Osteocyte (in vitro differentiated cells): ENCODE measurements at regions not wholly inside any gene's neighbourhood (a gene's known extent, or its start where the extent isn't known, plus 50 kb on each side); places are given as distances from the start of the nearest gene placed in this dataset.

ENCODE experiments used
- DNase-seq: peaks from one replicate; pipeline ENCODE4 v3.0.0; 2021; ENCODE audit warnings: mixed read lengths; ENCODE audit not compliant: unreplicated experiment; ENCODE audit errors: extremely low spot score
- H3K27ac Mint-ChIP-seq: one replicate; pipeline ENCODE4 v1.8.0; 2021; ENCODE audit warnings: mild to moderate bottlenecking, mixed read lengths; ENCODE audit not compliant: unreplicated experiment
- H3K27me3 Mint-ChIP-seq: one replicate; pipeline ENCODE4 v1.8.0; 2021; ENCODE audit warnings: mixed read lengths; ENCODE audit not compliant: unreplicated experiment
- H3K36me3 Mint-ChIP-seq: one replicate; pipeline ENCODE4 v1.8.0; 2021; ENCODE audit warnings: mixed read lengths; ENCODE audit not compliant: unreplicated experiment
- H3K4me1 Mint-ChIP-seq: one replicate; pipeline ENCODE4 v1.8.0; 2021; ENCODE audit warnings: mixed read lengths; ENCODE audit not compliant: unreplicated experiment
- H3K4me3 Mint-ChIP-seq: one replicate; pipeline ENCODE4 v1.8.0; 2021; ENCODE audit warnings: mild to moderate bottlenecking, moderate library complexity, mixed read lengths; ENCODE audit not compliant: unreplicated experiment
- H3K9me3 Mint-ChIP-seq: one replicate; pipeline ENCODE4 v1.8.0; 2021; ENCODE audit warnings: mixed read lengths; ENCODE audit not compliant: unreplicated experiment
- CTCF ChIP-seq: fragments of 200-600 bp; sonication (generic); IDR thresholded peaks from 2 replicates; pipeline ENCODE4 v1.5.0; 2021; ENCODE audit warnings: antibody characterized with exemption, mild to moderate bottlenecking, moderate library complexity

- Mint-ChIP-seq H3K27ac (peak overlapping the region; percentile 94), H3K4me3 (no peak overlapping the region), H3K36me3 (no peaks in the 10 kb centered on the region), H3K9me3 (no peaks in the 10 kb centered on the region), H3K27me3 (no peaks in the 10 kb centered on the region), H3K4me1 (peaks cover 54% of the 10 kb centered on the region)
- TF ChIP-seq CTCF, result no peak
- DNase-seq, result no peak
These were observed 109.5 kb upstream of the PFN2 start for GRCh38 chr3:150080058-150080730.

GRCh38 chr3:150079029-150079739 lies 108.5 kb upstream of the PFN2 start:
- Mint-ChIP-seq H3K27me3 (no peaks in the 10 kb centered on the region), H3K27ac (peak overlapping the region; percentile 94), H3K9me3 (no peaks in the 10 kb centered on the region), H3K4me1 (peaks cover 59% of the 10 kb centered on the region), H3K36me3 (no peaks in the 10 kb centered on the region), H3K4me3 (no peak overlapping the region)
- no peak for TF ChIP-seq CTCF
- DNase-seq, result no peak

- H3K4me3 Mint-ChIP-seq, result no peak overlapping the region
- H3K27ac Mint-ChIP-seq, result no peak overlapping the region
- TF ChIP-seq CTCF, result no peak
- no peaks in the 10 kb centered on the region for H3K36me3 Mint-ChIP-seq
- H3K9me3 Mint-ChIP-seq, result no peaks in the 10 kb centered on the region
- DNase-seq, result no peak
- H3K4me1 Mint-ChIP-seq, result peaks cover 61% of the 10 kb centered on the region
- no peaks in the 10 kb centered on the region for H3K27me3 Mint-ChIP-seq
These were observed 107.0 kb upstream of the PFN2 start for GRCh38 chr3:150077581-150078247.

GRCh38 chr3:150077107-150077506 lies 106.4 kb upstream of the PFN2 start:
- no peak overlapping the region for H3K27ac Mint-ChIP-seq
- no peaks in the 10 kb centered on the region for H3K36me3 Mint-ChIP-seq
- peaks cover 59% of the 10 kb centered on the region for H3K4me1 Mint-ChIP-seq
- H3K4me3 Mint-ChIP-seq, result no peak overlapping the region
- H3K9me3 Mint-ChIP-seq, result no peaks in the 10 kb centered on the region
- DNase-seq, result no peak
- no peaks in the 10 kb centered on the region for H3K27me3 Mint-ChIP-seq
- TF ChIP-seq CTCF, result no peak

- DNase-seq, result no peak
- Mint-ChIP-seq H3K9me3 (no peaks in the 10 kb centered on the region), H3K36me3 (no peaks in the 10 kb centered on the region), H3K4me3 (no peak overlapping the region), H3K27me3 (no peaks in the 10 kb centered on the region), H3K4me1 (peaks cover 58% of the 10 kb centered on the region), H3K27ac (no peak overlapping the region)
- no peak for TF ChIP-seq CTCF
These were observed 105.7 kb upstream of the PFN2 start for GRCh38 chr3:150076443-150076842.
